ENCODE measurements at regions not wholly inside any gene's neighbourhood (a gene's known extent, or its start where the extent isn't known, plus 50 kb on each side); places are given as distances from the start of the nearest gene placed in this dataset.
A peak's percentile ranks its signal among the peaks of the same experiment; 100 is the strongest.

DNA sequence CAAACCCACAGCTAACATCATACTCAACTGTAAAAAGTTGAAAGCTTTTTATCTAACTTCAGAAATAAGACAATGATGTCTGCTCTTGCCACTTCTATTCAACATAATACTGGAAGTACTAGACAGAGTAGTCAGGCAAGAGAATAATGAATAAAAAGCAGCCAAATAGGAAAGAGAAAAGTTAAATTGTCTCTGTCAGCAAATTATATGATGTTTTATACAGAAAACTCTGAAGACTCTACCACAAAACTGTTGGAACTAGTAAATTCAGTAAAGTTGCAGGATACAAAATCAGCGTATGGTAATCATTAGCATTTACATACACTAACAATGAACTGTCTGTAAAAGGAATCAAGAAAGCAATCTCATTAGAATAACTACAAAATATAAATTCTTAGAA, 752.9 kb upstream of the CT83 start:
- H3K9me3 ChIP-seq (ENCODE audit: control insufficient read depth in 2 of 2, insufficient read depth in 1 of 2, low read depth in 1 of 2, low read length in 1 of 2) = no peaks in the 10 kb centered on the region
- DNase-seq = no peak
- no peak for FAIRE-seq
- 91 to 100% (median 97%) methylated on average over 1 of the region's 1 CpG for WGBS, 3 donors
- no peaks in the 10 kb centered on the region for H3K27me3 ChIP-seq (ENCODE audit: control insufficient read depth in 3 of 3, insufficient read depth in 3 of 3, low read length in 3 of 3)
- H3K27ac ChIP-seq (ENCODE audit: low read depth in 1 of 3, low read length in 2 of 3) = no peak overlapping the region
- no peaks in the 10 kb centered on the region for H3K4me1 ChIP-seq (ENCODE audit: control insufficient read depth in 3 of 3, insufficient read depth in 2 of 3, low read depth in 1 of 3, low read length in 2 of 3)
- H3K4me3 ChIP-seq (ENCODE audit: low read depth in 1 of 3, low read length in 3 of 3) = no peak overlapping the region
- no peaks in the 10 kb centered on the region for H3K36me3 ChIP-seq (ENCODE audit: control insufficient read depth in 3 of 3, insufficient read depth in 2 of 3, low read depth in 1 of 3, low read length in 3 of 3)

DNA sequence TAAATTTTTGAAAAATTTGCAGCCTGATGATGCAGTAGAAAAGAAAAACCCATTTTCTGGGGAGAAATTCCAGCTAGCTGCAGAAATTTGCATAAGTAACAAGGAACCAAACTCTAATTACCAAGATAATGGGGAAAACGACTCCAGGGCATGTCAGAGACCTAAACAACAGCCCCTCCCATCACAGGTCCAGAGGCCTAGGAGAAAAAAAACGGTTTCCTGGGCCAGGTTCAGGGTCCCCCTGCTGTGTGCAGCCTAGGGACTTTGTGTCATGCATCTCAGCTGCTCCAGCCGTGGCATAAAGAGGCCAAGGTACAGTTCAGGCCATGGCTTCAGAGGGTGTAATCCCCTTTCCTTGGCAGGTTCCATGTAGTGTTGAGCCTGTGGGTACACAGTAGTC, 733.7 kb upstream of the CT83 start:
- Histone ChIP-seq H3K27me3 (ENCODE audit: control insufficient read depth in 3 of 3, insufficient read depth in 3 of 3, low read length in 3 of 3) (no peaks in the 10 kb centered on the region), H3K9me3 (ENCODE audit: control insufficient read depth in 2 of 2, insufficient read depth in 1 of 2, low read depth in 1 of 2, low read length in 1 of 2) (no peaks in the 10 kb centered on the region), H3K4me1 (ENCODE audit: control insufficient read depth in 3 of 3, insufficient read depth in 2 of 3, low read depth in 1 of 3, low read length in 2 of 3) (no peaks in the 10 kb centered on the region), H3K27ac (ENCODE audit: low read depth in 1 of 3, low read length in 2 of 3) (no peak overlapping the region), H3K4me3 (ENCODE audit: low read depth in 1 of 3, low read length in 3 of 3) (no peak overlapping the region), H3K36me3 (ENCODE audit: control insufficient read depth in 3 of 3, insufficient read depth in 2 of 3, low read depth in 1 of 3, low read length in 3 of 3) (no peaks in the 10 kb centered on the region)
- 17 to 30% (median 23%) methylated on average over 3 of the region's 3 CpGs for WGBS, 3 donors
- DNase-seq (no peak), FAIRE-seq (no peak)

DNA sequence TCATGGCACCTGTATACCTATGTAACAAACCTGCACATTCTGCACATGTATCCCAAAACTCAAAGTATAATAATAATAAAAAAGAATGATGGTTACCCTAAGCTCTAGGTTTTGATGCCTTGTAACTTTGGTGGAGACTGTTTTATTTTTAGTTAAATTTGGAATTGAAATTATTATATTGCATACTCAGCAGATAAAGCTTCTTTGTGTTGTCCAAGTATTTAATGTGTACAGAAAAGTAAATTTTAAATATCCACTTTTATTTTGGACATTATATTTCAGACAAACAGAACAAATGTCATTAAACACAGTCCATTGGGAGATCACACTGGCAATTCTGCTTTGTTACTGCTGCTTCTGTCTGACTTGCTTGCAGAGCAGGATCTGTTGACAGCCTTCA, 684.5 kb upstream of the CT83 start:
- FAIRE-seq = no peak
- no peak for DNase-seq
- Histone ChIP-seq H3K27ac (ENCODE audit: low read depth in 1 of 3, low read length in 2 of 3) (no peak overlapping the region), H3K9me3 (ENCODE audit: control insufficient read depth in 2 of 2, insufficient read depth in 1 of 2, low read depth in 1 of 2, low read length in 1 of 2) (no peaks in the 10 kb centered on the region), H3K4me1 (ENCODE audit: control insufficient read depth in 3 of 3, insufficient read depth in 2 of 3, low read depth in 1 of 3, low read length in 2 of 3) (no peaks in the 10 kb centered on the region), H3K4me3 (ENCODE audit: low read depth in 1 of 3, low read length in 3 of 3) (no peak overlapping the region), H3K36me3 (ENCODE audit: control insufficient read depth in 3 of 3, insufficient read depth in 2 of 3, low read depth in 1 of 3, low read length in 3 of 3) (no peaks in the 10 kb centered on the region), H3K27me3 (ENCODE audit: control insufficient read depth in 3 of 3, insufficient read depth in 3 of 3, low read length in 3 of 3) (no peaks in the 10 kb centered on the region)

DNA sequence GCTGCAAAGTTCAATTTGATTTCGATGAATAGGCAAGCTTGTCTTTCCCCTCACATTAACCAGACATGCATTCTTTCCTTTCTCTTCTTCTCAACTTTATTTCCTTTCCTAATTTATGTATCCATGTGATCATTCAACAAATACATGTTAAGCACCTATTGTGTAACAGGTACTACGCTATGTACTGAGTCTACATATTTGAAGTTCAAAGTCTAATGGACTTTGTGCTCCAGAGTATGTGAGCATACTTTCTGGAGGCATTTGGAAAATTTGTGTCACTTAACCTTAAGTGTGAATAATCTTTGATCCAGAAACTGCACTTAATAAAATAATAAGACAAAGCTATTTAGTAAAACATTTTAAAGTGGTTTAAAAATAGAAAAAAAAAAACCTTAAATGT, 675.3 kb upstream of the CT83 start:
- no peak overlapping the region for H3K4me3 ChIP-seq (ENCODE audit: low read depth in 1 of 3, low read length in 3 of 3)
- WGBS, 3 donors = 44 to 78% (median 54%) methylated on average over 2 of the region's 2 CpGs
- DNase-seq (peak in 1 of 2 donors; percentile 1), FAIRE-seq (no peak)
- H3K9me3 ChIP-seq (ENCODE audit: control insufficient read depth in 2 of 2, insufficient read depth in 1 of 2, low read depth in 1 of 2, low read length in 1 of 2) = no peaks in the 10 kb centered on the region
- no peaks in the 10 kb centered on the region for H3K4me1 ChIP-seq (ENCODE audit: control insufficient read depth in 3 of 3, insufficient read depth in 2 of 3, low read depth in 1 of 3, low read length in 2 of 3)
- H3K36me3 ChIP-seq (ENCODE audit: control insufficient read depth in 3 of 3, insufficient read depth in 2 of 3, low read depth in 1 of 3, low read length in 3 of 3) = no peaks in the 10 kb centered on the region
- no peaks in the 10 kb centered on the region for H3K27me3 ChIP-seq (ENCODE audit: control insufficient read depth in 3 of 3, insufficient read depth in 3 of 3, low read length in 3 of 3)
- no peak overlapping the region for H3K27ac ChIP-seq (ENCODE audit: low read depth in 1 of 3, low read length in 2 of 3)

DNA sequence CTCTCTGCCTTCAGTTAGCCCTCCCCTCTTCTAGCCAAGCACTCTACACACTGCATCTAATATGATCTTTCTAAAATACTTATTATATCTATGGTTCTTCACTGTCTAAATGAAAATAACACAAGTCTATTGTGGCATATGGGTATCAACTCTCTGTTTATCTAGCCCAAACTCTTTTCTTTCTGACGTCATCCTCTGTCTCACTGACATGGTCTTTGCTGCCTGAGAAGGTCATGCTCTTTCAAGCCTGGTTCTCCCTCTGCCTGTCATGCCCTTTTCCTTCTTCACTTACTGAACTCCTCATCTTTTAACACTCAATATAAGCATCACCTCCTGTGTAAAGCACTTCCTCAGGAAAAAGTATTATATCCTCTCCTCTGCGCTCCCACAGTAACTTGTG, 672.2 kb upstream of the CT83 start:
- H3K4me3 ChIP-seq (ENCODE audit: low read depth in 1 of 3, low read length in 3 of 3) = no peak overlapping the region
- H3K4me1 ChIP-seq (ENCODE audit: control insufficient read depth in 3 of 3, insufficient read depth in 2 of 3, low read depth in 1 of 3, low read length in 2 of 3) = no peaks in the 10 kb centered on the region
- no peaks in the 10 kb centered on the region for H3K9me3 ChIP-seq (ENCODE audit: control insufficient read depth in 2 of 2, insufficient read depth in 1 of 2, low read depth in 1 of 2, low read length in 1 of 2)
- DNase-seq (no peak), FAIRE-seq (no peak)
- WGBS, 3 donors = 57 to 67% (median 59%) methylated on average over 2 of the region's 2 CpGs
- no peaks in the 10 kb centered on the region for H3K36me3 ChIP-seq (ENCODE audit: control insufficient read depth in 3 of 3, insufficient read depth in 2 of 3, low read depth in 1 of 3, low read length in 3 of 3)
- no peaks in the 10 kb centered on the region for H3K27me3 ChIP-seq (ENCODE audit: control insufficient read depth in 3 of 3, insufficient read depth in 3 of 3, low read length in 3 of 3)
- H3K27ac ChIP-seq (ENCODE audit: low read depth in 1 of 3, low read length in 2 of 3) = no peak overlapping the region

DNA sequence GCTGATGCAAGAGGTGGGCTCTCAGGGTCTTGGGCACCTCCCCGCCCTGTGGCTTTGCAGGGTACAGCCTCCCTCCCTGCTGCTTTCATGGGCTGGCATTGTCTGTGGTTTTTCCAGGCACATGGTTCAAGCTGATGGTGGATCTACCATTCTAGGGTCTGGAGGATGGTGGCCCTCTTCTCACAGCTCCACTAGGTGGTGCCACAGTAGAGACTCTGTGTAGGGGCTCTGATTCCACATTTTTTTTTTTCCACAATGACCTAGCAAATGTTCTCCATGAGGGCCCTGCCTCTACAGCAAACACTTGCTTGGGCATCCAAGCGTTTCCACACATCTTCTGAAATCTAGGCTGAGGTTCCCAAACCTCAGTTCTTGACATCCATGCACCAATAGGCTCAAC, 657.9 kb upstream of the CT83 start:
- WGBS, 3 donors = 61 to 76% (median 65%) methylated on average over 2 of the region's 2 CpGs
- Histone ChIP-seq H3K4me3 (ENCODE audit: low read depth in 1 of 3, low read length in 3 of 3) (no peak overlapping the region), H3K36me3 (ENCODE audit: control insufficient read depth in 3 of 3, insufficient read depth in 2 of 3, low read depth in 1 of 3, low read length in 3 of 3) (no peaks in the 10 kb centered on the region), H3K4me1 (ENCODE audit: control insufficient read depth in 3 of 3, insufficient read depth in 2 of 3, low read depth in 1 of 3, low read length in 2 of 3) (no peaks in the 10 kb centered on the region), H3K9me3 (ENCODE audit: control insufficient read depth in 2 of 2, insufficient read depth in 1 of 2, low read depth in 1 of 2, low read length in 1 of 2) (peaks cover 0 to 7% of the 10 kb centered on the region in 2 donors), H3K27ac (ENCODE audit: low read depth in 1 of 3, low read length in 2 of 3) (no peak overlapping the region), H3K27me3 (ENCODE audit: control insufficient read depth in 3 of 3, insufficient read depth in 3 of 3, low read length in 3 of 3) (no peaks in the 10 kb centered on the region)
- no peak for FAIRE-seq
- no peak for DNase-seq

DNA sequence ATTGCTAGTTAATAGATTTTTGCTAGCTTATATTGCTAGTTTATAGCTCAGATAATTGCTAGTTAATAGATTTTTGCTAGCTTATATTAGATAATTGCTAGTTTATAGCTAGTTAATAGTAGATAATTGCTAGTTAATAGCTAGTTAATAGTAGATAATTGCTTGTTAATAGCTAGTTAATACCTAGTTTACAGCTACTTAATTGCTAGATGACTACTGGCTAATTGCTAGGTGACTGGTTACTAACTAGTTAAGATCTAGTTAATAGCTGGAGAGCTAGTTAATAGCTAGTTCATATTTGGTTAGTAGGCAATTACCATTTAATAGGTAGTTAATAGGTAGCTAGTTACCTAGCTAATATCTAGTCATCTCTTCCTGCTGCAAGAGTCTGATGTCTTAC, 633.8 kb upstream of the CT83 start:
- DNase-seq (no peak), FAIRE-seq (no peak)
- H3K27ac ChIP-seq (ENCODE audit: low read depth in 1 of 3, low read length in 2 of 3) = no peak overlapping the region
- no peaks in the 10 kb centered on the region for H3K9me3 ChIP-seq (ENCODE audit: control insufficient read depth in 2 of 2, insufficient read depth in 1 of 2, low read depth in 1 of 2, low read length in 1 of 2)
- no peaks in the 10 kb centered on the region for H3K4me1 ChIP-seq (ENCODE audit: control insufficient read depth in 3 of 3, insufficient read depth in 2 of 3, low read depth in 1 of 3, low read length in 2 of 3)
- no peak overlapping the region for H3K4me3 ChIP-seq (ENCODE audit: low read depth in 1 of 3, low read length in 3 of 3)
- no peaks in the 10 kb centered on the region for H3K36me3 ChIP-seq (ENCODE audit: control insufficient read depth in 3 of 3, insufficient read depth in 2 of 3, low read depth in 1 of 3, low read length in 3 of 3)
- no peaks in the 10 kb centered on the region for H3K27me3 ChIP-seq (ENCODE audit: control insufficient read depth in 3 of 3, insufficient read depth in 3 of 3, low read length in 3 of 3)

DNA sequence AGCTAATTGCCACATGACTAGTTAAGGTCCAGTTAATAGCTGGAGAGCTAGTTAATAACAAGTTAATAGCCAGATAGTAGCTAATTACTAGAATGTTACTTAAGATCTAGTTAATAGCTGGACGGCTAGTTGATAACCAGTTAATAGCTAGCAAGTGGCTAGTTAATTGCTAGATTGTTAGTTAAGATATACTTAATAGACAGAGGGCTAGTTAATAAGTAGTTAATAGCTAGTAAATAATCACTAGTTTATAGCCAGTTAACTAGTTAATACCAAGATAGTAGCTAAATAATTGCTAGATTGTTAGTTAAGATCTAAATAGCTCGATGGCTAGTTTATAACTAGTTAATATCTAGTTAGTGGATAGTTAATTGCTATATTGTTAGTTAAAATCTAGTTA, 632.6 kb upstream of the CT83 start:
- WGBS, 3 donors = 86 to 99% (median 94%) methylated on average over 2 of the region's 2 CpGs
- H3K9me3 ChIP-seq (ENCODE audit: control insufficient read depth in 2 of 2, insufficient read depth in 1 of 2, low read depth in 1 of 2, low read length in 1 of 2) = no peaks in the 10 kb centered on the region
- no peak for FAIRE-seq
- H3K36me3 ChIP-seq (ENCODE audit: control insufficient read depth in 3 of 3, insufficient read depth in 2 of 3, low read depth in 1 of 3, low read length in 3 of 3) = no peaks in the 10 kb centered on the region
- H3K27ac ChIP-seq (ENCODE audit: low read depth in 1 of 3, low read length in 2 of 3) = no peak overlapping the region
- H3K4me1 ChIP-seq (ENCODE audit: control insufficient read depth in 3 of 3, insufficient read depth in 2 of 3, low read depth in 1 of 3, low read length in 2 of 3) = no peaks in the 10 kb centered on the region
- no peak for DNase-seq
- H3K27me3 ChIP-seq (ENCODE audit: control insufficient read depth in 3 of 3, insufficient read depth in 3 of 3, low read length in 3 of 3) = no peaks in the 10 kb centered on the region
- H3K4me3 ChIP-seq (ENCODE audit: low read depth in 1 of 3, low read length in 3 of 3) = no peak overlapping the region

DNA sequence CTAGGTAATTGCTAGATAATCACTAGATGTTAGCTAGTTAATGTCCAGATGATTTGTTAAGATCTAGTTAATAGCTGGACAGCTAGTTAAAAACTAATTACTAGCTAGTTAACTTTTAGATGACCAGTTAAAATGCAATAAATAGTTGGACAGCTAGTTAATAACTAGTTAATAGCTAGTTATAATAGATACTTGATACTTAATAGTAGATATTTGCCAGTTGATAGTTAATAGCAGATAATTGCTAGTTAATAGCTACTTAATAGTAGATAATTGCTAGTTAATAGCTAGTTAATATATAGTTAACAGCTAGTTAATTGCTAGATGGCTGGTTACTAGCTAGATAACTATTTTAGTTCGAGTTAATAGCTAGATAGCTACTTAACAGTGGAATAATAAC, 631.4 kb upstream of the CT83 start:
- DNase-seq = no peak
- H3K4me1 ChIP-seq (ENCODE audit: control insufficient read depth in 3 of 3, insufficient read depth in 2 of 3, low read depth in 1 of 3, low read length in 2 of 3) = no peaks in the 10 kb centered on the region
- no peaks in the 10 kb centered on the region for H3K9me3 ChIP-seq (ENCODE audit: control insufficient read depth in 2 of 2, insufficient read depth in 1 of 2, low read depth in 1 of 2, low read length in 1 of 2)
- H3K4me3 ChIP-seq (ENCODE audit: low read depth in 1 of 3, low read length in 3 of 3) = no peak overlapping the region
- 56 to 82% (median 65%) methylated on average over 1 of the region's 1 CpG for WGBS, 3 donors
- no peak overlapping the region for H3K27ac ChIP-seq (ENCODE audit: low read depth in 1 of 3, low read length in 2 of 3)
- H3K27me3 ChIP-seq (ENCODE audit: control insufficient read depth in 3 of 3, insufficient read depth in 3 of 3, low read length in 3 of 3) = no peaks in the 10 kb centered on the region
- FAIRE-seq = no peak
- H3K36me3 ChIP-seq (ENCODE audit: control insufficient read depth in 3 of 3, insufficient read depth in 2 of 3, low read depth in 1 of 3, low read length in 3 of 3) = no peaks in the 10 kb centered on the region
